H1 (cell line): ENCODE measurements at regions not wholly inside any gene's neighbourhood (a gene's known extent, or its start where the extent isn't known, plus 50 kb on each side); places are given as distances from the start of the nearest gene placed in this dataset.

Experiments used
- CTCF ChIA-PET: fragments of 300-600 bp; sonication (Branson Sonifier 250); formaldehyde crosslinking; loops from one replicate; lab custom pipeline; 2021; ENCODE audit not compliant: partially characterized antibody; lab: Charles Lee
- POLR2A ChIA-PET: fragments of 300-600 bp; sonication (Branson Sonifier 250); formaldehyde crosslinking; loops from one replicate; lab custom pipeline; 2021; ENCODE audit warnings: inconsistent platforms; ENCODE audit not compliant: partially characterized antibody; lab: Charles Lee
- DNase-seq, 2 experiments: peaks; one replicate each; pipeline versions ENCODE4 v3.0.0 to v3.0.0-alpha.2; 2010 to 2022; ENCODE audit warnings: low spot score in 2 of 2, low read depth in 1 of 2, mixed read lengths in 1 of 2
- FAIRE-seq: peaks from 2 replicates; lab custom pipeline; 2011; peaks lifted over from hg19 to GRCh38; lab: Jason Lieb, UNC
- H2AFZ ChIP-seq: 2 replicates; pipeline ENCODE4 v1.8.1; 2012; ENCODE audit warnings: low read length, inconsistent platforms
- H2AK5ac ChIP-seq: 2 replicates; pipeline ENCODE4 v1.6.1; 2013; ENCODE audit warnings: low read depth, low read length
- H2BK120ac ChIP-seq: replicated peaks from 2 replicates; pipeline ENCODE3; 2013; ENCODE audit warnings: low read depth, low read length, inconsistent platforms
- H2BK12ac ChIP-seq: 2 replicates; pipeline ENCODE4 v1.6.1; 2013; ENCODE audit warnings: low read depth, low read length
- H2BK15ac ChIP-seq: 2 replicates; pipeline ENCODE4 v1.6.1; 2013; ENCODE audit warnings: low read length
- H2BK20ac ChIP-seq: 2 replicates; pipeline ENCODE4 v1.6.1; 2013; ENCODE audit warnings: low read length
- H2BK5ac ChIP-seq: 2 replicates; pipeline ENCODE4 v1.6.1; 2013; ENCODE audit warnings: low read depth, low read length
- H3K14ac ChIP-seq: 2 replicates; pipeline ENCODE4 v1.6.1; 2013; ENCODE audit warnings: inconsistent platforms; ENCODE audit not compliant: insufficient read length
- H3K18ac ChIP-seq: 2 replicates; pipeline ENCODE4 v1.6.1; 2013; ENCODE audit warnings: low read length; ENCODE audit errors: extremely low read depth
- H3K23ac ChIP-seq: 2 replicates; pipeline ENCODE4 v1.6.1; 2013; ENCODE audit warnings: inconsistent platforms; ENCODE audit not compliant: insufficient read length
- H3K23me2 ChIP-seq: 2 replicates; pipeline ENCODE4 v1.6.1; 2013; ENCODE audit warnings: low read depth, low read length
- H3K27ac ChIP-seq: 2 replicates; pipeline ENCODE4 v1.6.1; 2011; ENCODE audit warnings: low read depth, low read length, inconsistent platforms
- H3K27me3 ChIP-seq, 4 experiments: replicated peaks in 1 of 4; 1 replicate in 1 of 4; 2 replicates in 3 of 4; pipeline versions ENCODE4 v1.6.1 to v1.8.1; 2011 to 2013; ENCODE audit warnings: low read length in 3 of 4, mild to moderate bottlenecking in 3 of 4, inconsistent platforms in 2 of 4, mixed read lengths in 2 of 4, moderate library complexity in 1 of 4; ENCODE audit not compliant: control insufficient read depth in 3 of 4, insufficient read depth in 3 of 4; ENCODE audit errors: extremely low read depth in 1 of 4
- H3K36me3 ChIP-seq, 4 experiments: 2 replicates each; pipeline versions ENCODE4 v1.6.1 to v1.8.1; 2011 to 2013; ENCODE audit warnings: mild to moderate bottlenecking in 4 of 4, low read length in 3 of 4, moderate library complexity in 2 of 4, control low read depth in 1 of 4, inconsistent platforms in 1 of 4; ENCODE audit not compliant: insufficient read depth in 4 of 4, control insufficient read depth in 2 of 4
- H3K4ac ChIP-seq: replicated peaks from 2 replicates; pipeline ENCODE3; 2013; ENCODE audit warnings: low read length, low read depth, mixed read lengths, inconsistent platforms; ENCODE audit not compliant: insufficient read length
- H3K4me1 ChIP-seq, 4 experiments: replicated peaks in 1 of 4; 1 replicate in 1 of 4; 2 replicates in 3 of 4; pipeline versions ENCODE4 v1.6.1 to v1.8.1; 2011 to 2013; ENCODE audit warnings: low read length in 3 of 4, inconsistent platforms in 2 of 4, mixed read lengths in 1 of 4; ENCODE audit not compliant: insufficient read depth in 4 of 4, control insufficient read depth in 3 of 4
- H3K4me2 ChIP-seq, 2 experiments: 2 replicates each; pipeline versions ENCODE4 v1.6.1 to v1.8.1; 2011 to 2013; ENCODE audit warnings: low read depth in 2 of 2, low read length in 2 of 2, control low read depth in 1 of 2, inconsistent platforms in 1 of 2, mild to moderate bottlenecking in 1 of 2; ENCODE audit not compliant: insufficient read depth in 1 of 2
- H3K4me3 ChIP-seq, 4 experiments: fragments of 200-600, 300-600 bp in 1 of 4; sonication (generic), shearing (Covaris generic), sonication (Bioruptor Twin) in 1 of 4; 2 replicates each; pipeline versions ENCODE4 v1.5.1 to v1.8.1; 2011 to 2016; ENCODE audit warnings: low read length in 4 of 4, low read depth in 3 of 4, control low read depth in 2 of 4, inconsistent platforms in 2 of 4, mild to moderate bottlenecking in 2 of 4, mixed read lengths in 1 of 4, moderate library complexity in 1 of 4; ENCODE audit not compliant: insufficient read depth in 2 of 4; ENCODE audit errors: extremely low read depth in 1 of 4
- H3K56ac ChIP-seq: replicated peaks from 2 replicates; pipeline ENCODE3; 2013; ENCODE audit warnings: low read depth, mild to moderate bottlenecking, mixed read lengths, low read length, inconsistent platforms; ENCODE audit not compliant: insufficient read length
- H3K79me1 ChIP-seq: 2 replicates; pipeline ENCODE4 v1.6.1; 2013; ENCODE audit warnings: low read depth, low read length, control low read depth
- H3K79me2 ChIP-seq, 2 experiments: 2 replicates each; pipeline versions ENCODE4 v1.6.1 to v1.8.1; 2012 to 2013; ENCODE audit warnings: low read length in 2 of 2, mild to moderate bottlenecking in 2 of 2, inconsistent platforms in 1 of 2; ENCODE audit not compliant: insufficient read depth in 2 of 2, control insufficient read depth in 1 of 2
- H3K9ac ChIP-seq, 4 experiments: replicated peaks in 1 of 4; 1 replicate in 1 of 4; 2 replicates in 3 of 4; pipeline versions ENCODE4 v1.6.1 to v1.8.1; 2011 to 2013; ENCODE audit warnings: low read depth in 3 of 4, low read length in 3 of 4, control low read depth in 2 of 4, mild to moderate bottlenecking in 2 of 4, moderate library complexity in 2 of 4, inconsistent platforms in 1 of 4; ENCODE audit errors: extremely low read depth in 1 of 4
- H3K9me3 ChIP-seq, 2 experiments: 2 replicates each; pipeline versions ENCODE4 v1.6.1 to v1.8.1; 2012 to 2013; ENCODE audit warnings: mild to moderate bottlenecking in 2 of 2, moderate library complexity in 2 of 2, control low read depth in 1 of 2, inconsistent platforms in 1 of 2, low read depth in 1 of 2, low read length in 1 of 2, mixed read lengths in 1 of 2; ENCODE audit not compliant: insufficient read depth in 2 of 2
- H4K20me1 ChIP-seq, 2 experiments: replicated peaks in 1 of 2; 2 replicates each; pipeline versions ENCODE3 to v1.8.1; 2011 to 2013; ENCODE audit warnings: inconsistent platforms in 2 of 2, low read length in 2 of 2, mild to moderate bottlenecking in 1 of 2; ENCODE audit not compliant: insufficient read depth in 2 of 2, control insufficient read depth in 1 of 2
- H4K5ac ChIP-seq: 2 replicates; pipeline ENCODE4 v1.6.1; 2013; ENCODE audit warnings: low read length, low read depth, mixed read lengths, inconsistent platforms; ENCODE audit not compliant: insufficient read length
- H4K8ac ChIP-seq: 2 replicates; pipeline ENCODE4 v1.8.0; 2013; ENCODE audit warnings: mild to moderate bottlenecking, moderate library complexity, low read length, inconsistent platforms; ENCODE audit not compliant: insufficient read depth; ENCODE audit errors: extremely low read depth
- H4K91ac ChIP-seq: replicated peaks from 2 replicates; pipeline ENCODE3; 2013; ENCODE audit warnings: low read length, mixed read lengths, inconsistent platforms; ENCODE audit not compliant: insufficient read length
- ATF3 ChIP-seq: IDR thresholded peaks from 2 replicates; pipeline ENCODE4 v1.6.1; 2011; ENCODE audit warnings: low read depth, mild to moderate bottlenecking, low read length; ENCODE audit not compliant: insufficient read depth
- BRCA1 ChIP-seq: IDR thresholded peaks from 2 replicates; pipeline ENCODE4 v1.6.1; 2012; ENCODE audit warnings: low read depth, low read length, improper control_type of control experiment
- CEBPB ChIP-seq: IDR thresholded peaks from 2 replicates; pipeline ENCODE4 v1.6.1; 2012; ENCODE audit warnings: low read depth, low read length
- CHD2 ChIP-seq: IDR thresholded peaks from 2 replicates; pipeline ENCODE4 v1.6.1; 2012; ENCODE audit warnings: low read length, improper control_type of control experiment
- EZH2 ChIP-seq: fragments of 200-600 bp; sonication (generic); IDR thresholded peaks from 2 replicates; pipeline ENCODE4 v1.7.1; 2012; ENCODE audit warnings: low read depth, mild to moderate bottlenecking, moderate library complexity, low read length, inconsistent platforms; ENCODE audit not compliant: severe bottlenecking
- PHF8 ChIP-seq: fragments of 200-600 bp; sonication (generic); conservative IDR thresholded peaks from 2 replicates; pipeline ENCODE4 v1.7.1; 2012; ENCODE audit warnings: low read depth, mild to moderate bottlenecking, inconsistent platforms, low read length, moderate library complexity
- RNF2 ChIP-seq: fragments of 200-900, 300-1000 bp; sonication (generic); IDR thresholded peaks from 2 replicates; pipeline ENCODE4 v1.7.1; 2016; ENCODE audit warnings: borderline replicate concordance, low read depth, mild to moderate bottlenecking, antibody characterized with exemption, low read length; ENCODE audit not compliant: poor library complexity, severe bottlenecking; ENCODE audit errors: missing control alignments
- SIRT6 ChIP-seq: IDR thresholded peaks from one replicate; pipeline ENCODE4 v1.7.1; 2012; ENCODE audit warnings: low read length, inconsistent platforms
- SP4 ChIP-seq: IDR thresholded peaks from 2 replicates; pipeline ENCODE4 v1.6.1; 2012; ENCODE audit warnings: low read length, inconsistent platforms
- YY1 ChIP-seq: IDR thresholded peaks from 2 replicates; pipeline ENCODE4 v1.6.1; 2011; ENCODE audit warnings: low read depth, mild to moderate bottlenecking, low read length
- WGBS, 2 experiments: shearing (Covaris generic) in 1 of 2; methylation state at CpG; one replicate each; pipeline versions ENCODE4 v1.1.6 to v1.1.7; 2013 to 2015; ENCODE audit warnings: low lambda C conversion rate in 2 of 2, mixed read lengths in 2 of 2, inconsistent platforms in 1 of 2, low coverage in 1 of 2, missing lambda C conversion rate in 1 of 2; ENCODE audit not compliant: insufficient replicate concordance in 2 of 2, insufficient coverage in 1 of 2, insufficient read length in 1 of 2; ENCODE audit errors: extremely low coverage in 1 of 2, missing lambda C conversion rate in 1 of 2; 5-methylcytosine and 5-hydroxymethylcytosine counted together

GRCh38 chr11:114764563-114764962 lies 86.2 kb downstream of the NXPE2 start:
- H3K4me1 ChIP-seq = no peaks in the 10 kb centered on the region
- H3K18ac ChIP-seq = no peak overlapping the region
- POLR2A ChIA-PET = no interaction called here
- DNase-seq (no peak), FAIRE-seq (no peak)
- H3K27me3 ChIP-seq = no peaks in the 10 kb centered on the region; a peak in 1 of 7 replicates
- no peak overlapping the region for H4K5ac ChIP-seq
- TF ChIP-seq RNF2 = no peak
- no peak for TF ChIP-seq PHF8
- no peak for TF ChIP-seq SP4
- TF ChIP-seq YY1 = no peak
- TF ChIP-seq CHD2 = no peak
- no peak for TF ChIP-seq CEBPB
- TF ChIP-seq SIRT6 = no peak
- TF ChIP-seq EZH2 = no peak
- TF ChIP-seq BRCA1 = no peak
- no peak for TF ChIP-seq ATF3
- no peak overlapping the region for H2BK20ac ChIP-seq
- WGBS, 2 experiments = 97% methylated on average over 2 of the region's 2 CpGs; no CpG with 5 or more reads in 1 of the 2 experiments
- H4K8ac ChIP-seq = no peak overlapping the region
- H3K14ac ChIP-seq = no peak overlapping the region
- H2BK12ac ChIP-seq = no peak overlapping the region
- no peaks in the 10 kb centered on the region for H3K79me2 ChIP-seq
- H3K56ac ChIP-seq = no peak overlapping the region
- no peak overlapping the region for H2BK15ac ChIP-seq
- H3K36me3 ChIP-seq = no peaks in the 10 kb centered on the region
- no peaks in the 10 kb centered on the region for H3K9me3 ChIP-seq
- no peak overlapping the region for H3K27ac ChIP-seq
- no peak overlapping the region for H3K4me2 ChIP-seq
- H3K23ac ChIP-seq = no peak overlapping the region
- no peak overlapping the region for H2BK120ac ChIP-seq
- H2AFZ ChIP-seq = no peak overlapping the region
- H4K91ac ChIP-seq = no peak overlapping the region
- no peak overlapping the region for H3K9ac ChIP-seq
- H3K79me1 ChIP-seq = no peaks in the 10 kb centered on the region
- no peak overlapping the region for H3K4me3 ChIP-seq
- CTCF ChIA-PET = interaction anchor here (0.7 to 2.1 kb wide), 5 partner anchors 10 to 482 kb away, joined by 3 to 9 read pairs (median 3); no protein-coding TSS in a partner anchor
- no peak overlapping the region for H2AK5ac ChIP-seq
- H2BK5ac ChIP-seq = no peak overlapping the region
- H3K4ac ChIP-seq = no peak overlapping the region
- no peaks in the 10 kb centered on the region for H4K20me1 ChIP-seq
- H3K23me2 ChIP-seq = no peaks in the 10 kb centered on the region
